ENCODE measurements at regions not wholly inside any gene's neighbourhood (a gene's known extent, or its start where the extent isn't known, plus 50 kb on each side); places are given as distances from the start of the nearest gene placed in this dataset.
A peak's percentile ranks its signal among the peaks of the same experiment; 100 is the strongest.
"Not testable (repeated sequence)": the region's sequence is repeated elsewhere in the genome, so short reads cannot be mapped to it uniquely, and the experiment has no call there.

GRCh38 chr15:101963687-101964086, 151.7 kb downstream of the OR4F15 start:
- intact Hi-C loops (cut with DNase I; ENCODE audit: low total_unique reads); H3K4me3 ChIP-seq (ENCODE audit: low read depth, poor library complexity, severe bottlenecking): not testable (repeated sequence)
- peak in 1 of 2 donors; percentile 60 for DNase-seq (ENCODE audit: low spot score in 2 of 2)
- 95 to 96% methylated on average over 8 of the region's 8 CpGs for WGBS, 2 donors

DNA sequence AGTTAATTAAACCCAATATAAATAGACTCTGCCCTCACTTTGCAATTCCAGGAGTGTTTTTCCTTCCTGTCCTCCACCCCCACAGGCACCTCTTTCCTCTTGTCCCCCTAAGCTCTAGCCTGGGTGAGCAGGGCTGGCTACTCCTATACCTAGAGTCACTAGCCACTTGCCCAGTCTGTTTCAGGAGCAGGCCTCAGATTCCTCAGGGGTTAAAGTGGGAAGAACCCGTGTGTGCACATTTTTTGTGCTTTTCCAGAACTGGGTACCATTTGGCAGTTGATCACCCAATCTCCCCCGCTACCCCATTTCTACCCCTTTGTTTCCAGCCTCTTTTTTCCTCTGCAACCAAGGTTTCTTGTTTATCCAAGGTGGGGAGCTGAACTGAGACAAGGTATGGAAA, 153.4 kb downstream of the OR4F15 start:
- peak in 1 of 2 donors; percentile 76 for DNase-seq (ENCODE audit: low spot score in 2 of 2)
- H3K4me3 ChIP-seq (ENCODE audit: low read depth, poor library complexity, severe bottlenecking); intact Hi-C loops (cut with DNase I; ENCODE audit: low total_unique reads): not testable (repeated sequence)
- 75% methylated on average over 2 of the region's 2 CpGs for WGBS, 2 donors

GRCh38 chr15:101965860-101966259, 153.9 kb downstream of the OR4F15 start:
- H3K4me3 ChIP-seq (ENCODE audit: low read depth, poor library complexity, severe bottlenecking); intact Hi-C loops (cut with DNase I; ENCODE audit: low total_unique reads): not testable (repeated sequence)
- peak in 1 of 2 donors; percentile 86 for DNase-seq (ENCODE audit: low spot score in 2 of 2)
- 91 to 95% methylated on average over 8 of the region's 8 CpGs for WGBS, 2 donors

DNA sequence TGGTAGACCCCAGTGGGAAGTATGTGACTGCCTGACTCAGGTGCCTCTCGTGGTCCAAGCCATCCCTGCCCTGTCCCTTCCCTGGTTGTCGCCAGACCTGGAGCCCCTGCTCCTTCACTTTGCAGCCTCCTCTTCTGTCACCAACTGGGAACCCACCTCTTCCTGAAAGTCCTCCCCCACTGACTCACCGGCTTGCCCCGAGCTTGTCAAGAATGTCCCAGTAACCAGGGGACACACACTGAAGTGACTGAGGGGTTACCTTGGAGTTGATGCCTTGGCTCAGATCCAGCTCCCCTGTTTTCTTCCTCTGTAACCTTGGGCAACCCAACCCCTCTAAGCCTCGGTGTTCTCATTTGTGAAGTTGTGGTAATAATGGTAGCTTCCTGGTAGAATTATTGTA, 155.4 kb downstream of the OR4F15 start:
- intact Hi-C loops (cut with DNase I; ENCODE audit: low total_unique reads) = not testable (repeated sequence)
- WGBS, 2 donors = 95% methylated on average over 1 to 2 of the region's 5 CpGs

GRCh38 chr15:101970605-101971004, 158.6 kb downstream of the OR4F15 start:
- intact Hi-C loops (cut with DNase I; ENCODE audit: low total_unique reads); H3K4me3 ChIP-seq (ENCODE audit: low read depth, poor library complexity, severe bottlenecking); DNase-seq (ENCODE audit: low spot score in 2 of 2): not testable (repeated sequence)
- 66 to 90% methylated on average over 2 to 6 of the region's 6 CpGs for WGBS, 2 donors

More for the DNA sequence above, 155.4 kb downstream of the OR4F15 start:
- DNase-seq (ENCODE audit: low spot score in 2 of 2) = peak in 1 of 2 donors; percentile 79
- not testable (repeated sequence) for H3K4me3 ChIP-seq (ENCODE audit: low read depth, poor library complexity, severe bottlenecking)

DNA sequence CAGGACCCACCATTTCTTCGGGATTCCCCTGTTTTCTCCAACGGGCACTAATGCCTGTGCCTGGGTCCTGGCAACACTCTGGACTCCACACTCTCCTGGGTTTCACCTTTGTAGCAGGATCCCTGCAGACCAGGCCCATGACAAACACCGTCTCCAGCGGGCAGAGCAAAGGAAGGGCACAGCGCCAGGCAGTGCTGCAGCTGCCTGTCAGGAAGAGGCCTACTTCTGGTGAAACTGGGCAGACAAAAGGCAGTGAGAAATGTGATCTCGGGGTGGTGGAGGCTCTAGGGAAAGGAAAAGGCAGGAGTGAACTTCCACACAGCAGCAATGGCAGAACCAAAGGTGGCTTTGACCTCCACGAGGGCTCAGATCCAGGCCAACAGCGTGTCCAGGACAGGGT, 165.3 kb downstream of the OR4F15 start:
- intact Hi-C loops (cut with DNase I; ENCODE audit: low total_unique reads); H3K4me3 ChIP-seq (ENCODE audit: low read depth, poor library complexity, severe bottlenecking); DNase-seq (ENCODE audit: low spot score in 2 of 2): not testable (repeated sequence)
- 43% methylated on average over 6 of the region's 8 CpGs; no CpG with 5 or more reads in 1 of the 2 donors for WGBS, 2 donors

- DNase-seq (ENCODE audit: low spot score in 2 of 2) = peak in 1 of 2 donors; percentile 22
- WGBS, 2 donors = 74 to 86% methylated on average over 45 to 53 of the region's 53 CpGs
- intact Hi-C loops (cut with DNase I; ENCODE audit: low total_unique reads); H3K4me3 ChIP-seq (ENCODE audit: low read depth, poor library complexity, severe bottlenecking): not testable (repeated sequence)
Measured at GRCh38 chr15:101980206-101980910, 168.4 kb downstream of the OR4F15 start.

Small RNA genes lying in the stretch of these regions (microRNA-seq; reads per million reads assigned to microRNA genes)
- gene MIR1302-10 (ENCODE audit: borderline number of aligned reads in 1 of 2, borderline replicate concordance in 2 of 2) = 0 reads per million in 2 donors
- gene MIR6859-3 (ENCODE audit: borderline number of aligned reads in 1 of 2, borderline replicate concordance in 2 of 2) = 0 reads per million in 2 donors
